ENCODE measurements at regions not wholly inside any gene's neighbourhood (a gene's known extent, or its start where the extent isn't known, plus 50 kb on each side); places are given as distances from the start of the nearest gene placed in this dataset.

- DNase-seq (ENCODE audit: low spot score): no peak
Observed at GRCh38 chr1:80050085-80050484, 1043.6 kb upstream of the ADGRL4 start.

GRCh38 chr1:80048716-80049115 is 1042.2 kb upstream of the ADGRL4 start:
- no peak for DNase-seq (ENCODE audit: low spot score)

DNA sequence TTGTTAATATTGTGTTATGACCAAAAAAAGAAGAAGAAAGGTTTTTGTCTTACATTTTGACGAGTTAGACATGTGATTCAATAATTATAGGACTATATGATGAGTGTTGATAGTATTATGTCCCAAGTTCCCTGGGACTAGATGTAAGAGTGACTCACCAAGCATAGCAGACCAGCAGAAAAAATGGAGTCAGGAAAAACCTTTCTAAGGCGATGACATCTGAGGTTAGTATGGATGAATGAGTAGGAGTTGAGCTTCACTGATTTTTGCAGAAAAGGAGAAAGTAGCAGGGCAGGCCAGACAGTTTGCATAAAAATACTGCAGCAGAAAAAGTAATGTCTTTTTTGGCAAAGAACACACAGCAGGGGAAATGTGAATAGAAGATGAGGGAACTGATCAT is 1041.3 kb upstream of the ADGRL4 start:
- DNase-seq (ENCODE audit: low spot score): no peak

DNA sequence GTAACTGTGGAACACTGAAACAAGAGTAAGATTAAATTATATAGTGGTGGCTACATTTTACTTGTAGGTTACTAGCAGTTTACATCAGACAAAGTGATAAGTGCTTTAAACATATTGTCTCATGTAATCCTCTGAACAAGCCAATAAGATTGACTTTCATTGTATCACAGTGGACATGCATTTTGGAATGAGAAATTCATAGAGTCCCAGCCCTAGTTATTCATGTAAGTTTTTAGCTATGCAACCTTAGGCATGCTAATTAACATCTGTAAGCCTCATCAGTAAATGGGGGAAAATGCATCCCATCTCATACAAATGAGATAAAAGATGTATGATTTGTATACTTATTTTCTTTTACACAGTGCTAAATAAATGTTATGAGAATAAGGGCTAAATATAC is 1038.1 kb upstream of the ADGRL4 start:
- no peak for DNase-seq (ENCODE audit: low spot score)

DNA sequence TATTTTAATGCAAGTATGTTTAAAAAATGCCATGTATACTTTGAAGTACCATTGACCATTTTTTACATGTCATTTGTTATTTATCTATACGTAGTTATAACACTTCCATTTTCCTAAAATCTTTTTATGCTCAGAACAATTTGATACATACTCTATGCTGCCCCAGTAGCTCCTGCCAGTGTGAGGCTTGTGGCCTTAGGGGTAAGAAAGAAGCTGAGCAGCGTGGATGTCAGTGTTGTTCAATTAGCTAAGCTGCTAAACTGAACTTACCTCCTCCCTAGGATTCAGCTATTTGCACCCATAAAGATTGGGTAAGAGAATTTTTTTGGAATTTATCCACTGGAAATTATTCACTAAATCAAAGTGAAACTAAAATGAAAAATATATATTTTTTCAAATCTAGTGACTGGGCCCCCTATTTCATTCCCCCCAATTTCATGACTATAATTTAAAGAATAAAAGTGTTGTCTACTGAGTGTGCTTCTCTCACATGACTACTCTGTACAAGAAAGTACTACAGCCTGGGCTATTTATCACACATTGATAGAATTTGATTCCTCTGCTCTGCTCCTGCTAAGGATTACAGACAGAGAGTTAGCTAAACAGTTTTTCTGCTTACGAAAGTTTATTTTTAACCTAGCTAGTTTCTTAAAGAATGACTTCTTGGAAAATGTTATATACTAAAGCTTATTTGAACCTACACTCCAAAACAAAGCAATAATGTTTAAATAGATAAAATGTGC is 1030.3 kb upstream of the ADGRL4 start:
- DNase-seq (ENCODE audit: low spot score): no peak

- no peak for DNase-seq (ENCODE audit: low spot score)
Observed at GRCh38 chr1:80023358-80023757, 1016.8 kb upstream of the ADGRL4 start.

DNA sequence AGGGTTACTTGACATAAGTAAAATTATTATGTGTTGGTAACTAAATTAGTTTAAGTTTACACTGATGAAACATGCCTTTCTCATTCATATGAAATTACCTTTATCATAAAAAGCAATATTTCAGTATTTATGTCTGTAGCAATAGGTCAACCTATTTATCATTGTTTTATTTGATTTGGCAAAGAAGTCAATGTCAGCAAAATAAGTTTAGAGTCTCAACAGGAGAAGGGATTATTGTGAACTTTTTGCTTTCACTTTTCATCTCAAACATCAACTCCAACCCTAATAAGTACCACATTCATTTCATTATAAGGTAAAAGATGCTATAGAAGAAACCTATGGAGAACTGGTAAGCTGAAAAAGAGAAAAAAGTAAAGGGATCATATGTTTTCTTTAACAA is 1015.4 kb upstream of the ADGRL4 start:
- DNase-seq (ENCODE audit: low spot score): no peak

GRCh38 chr1:80018348-80018747 is 1011.8 kb upstream of the ADGRL4 start:
- DNase-seq (ENCODE audit: low spot score): no peak

DNA sequence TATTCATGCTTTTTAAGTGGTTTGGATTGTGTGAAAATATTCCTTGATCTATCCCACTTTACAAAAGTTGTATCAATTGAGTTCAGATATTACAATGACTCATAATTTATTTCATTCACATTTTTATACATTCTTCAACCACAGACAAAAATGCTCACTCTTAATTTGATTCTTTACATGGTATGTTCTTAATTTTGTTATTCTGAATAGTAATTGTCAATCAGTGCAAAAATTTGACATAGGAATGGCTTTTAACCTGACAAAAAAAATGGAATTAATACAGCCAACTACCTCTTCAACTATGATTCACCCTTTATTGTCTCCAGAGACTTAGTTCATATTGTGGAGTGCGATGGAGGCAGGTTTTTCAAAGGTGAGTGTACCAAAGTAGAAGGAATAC is 1002.4 kb upstream of the ADGRL4 start:
- no peak for DNase-seq (ENCODE audit: low spot score)

DNA sequence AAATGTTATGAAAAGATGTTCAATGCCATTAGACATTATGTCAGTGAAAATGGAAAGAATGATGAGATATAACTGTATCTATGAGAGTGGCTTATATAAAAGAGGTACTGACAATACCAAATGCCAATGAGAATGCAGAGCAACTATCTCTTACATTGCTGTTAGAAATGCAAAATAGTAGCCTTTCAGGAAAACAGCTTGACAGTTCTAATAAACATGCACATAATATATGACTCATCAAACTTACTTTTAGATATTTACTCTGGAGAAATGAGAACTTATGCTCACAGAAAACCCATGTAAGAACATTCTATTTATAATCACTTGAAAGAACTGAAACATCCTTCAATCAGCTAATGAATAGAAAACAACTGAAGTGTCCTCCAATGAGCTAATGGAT is 996.7 kb upstream of the ADGRL4 start:
- DNase-seq (ENCODE audit: low spot score): no peak

DNA sequence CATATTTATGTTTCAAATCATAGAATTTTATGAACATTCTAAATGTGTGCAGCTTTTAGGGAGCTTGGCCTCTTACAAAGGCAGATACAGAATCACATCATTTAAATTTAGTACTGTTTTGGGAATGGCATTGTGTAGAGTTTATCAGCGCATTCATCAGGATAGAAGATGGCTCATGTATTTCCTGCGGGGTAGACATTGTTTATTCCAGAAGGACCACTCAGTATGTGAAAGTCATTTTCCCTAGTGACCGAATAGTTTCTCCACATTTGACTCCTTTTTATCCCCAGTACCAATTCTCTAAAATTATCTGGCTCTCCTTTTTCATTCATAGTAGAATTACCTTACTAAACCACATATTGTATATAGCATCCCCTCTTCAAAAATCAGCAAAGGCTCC is 981.9 kb upstream of the ADGRL4 start:
- DNase-seq (ENCODE audit: low spot score): no peak

GRCh38 chr1:79982211-79982610 is 975.7 kb upstream of the ADGRL4 start:
- DNase-seq (ENCODE audit: low spot score): no peak

- no peak for DNase-seq (ENCODE audit: low spot score)
Observed at GRCh38 chr1:79981481-79981880, 975.0 kb upstream of the ADGRL4 start.

DNA sequence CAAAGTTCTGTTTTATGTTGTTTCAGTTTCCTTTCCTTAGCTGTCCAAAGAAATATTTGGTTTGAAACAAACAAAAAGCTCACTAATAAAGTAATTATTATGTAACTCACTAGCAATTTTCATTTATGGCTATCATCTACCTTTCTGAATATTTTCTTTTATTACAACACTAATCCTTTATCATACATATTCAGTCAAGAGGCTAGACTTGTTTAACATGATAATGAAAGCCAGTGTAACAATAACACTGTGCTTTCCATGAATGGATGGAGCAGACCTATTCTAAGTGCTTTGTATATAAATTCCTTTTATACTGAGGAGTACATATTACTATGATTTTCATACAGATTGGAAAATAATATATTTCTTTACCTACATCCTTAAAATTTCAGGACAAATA is 972.8 kb upstream of the ADGRL4 start:
- DNase-seq (ENCODE audit: low spot score): no peak

GRCh38 chr1:79976287-79976686 is 969.8 kb upstream of the ADGRL4 start:
- DNase-seq (ENCODE audit: low spot score): no peak

- no peak for DNase-seq (ENCODE audit: low spot score)
Observed at GRCh38 chr1:79974659-79975058, 968.1 kb upstream of the ADGRL4 start.

GRCh38 chr1:79969886-79970285 is 963.4 kb upstream of the ADGRL4 start:
- no peak for DNase-seq (ENCODE audit: low spot score)

- DNase-seq (ENCODE audit: low spot score): no peak
Observed at GRCh38 chr1:79966438-79966837, 959.9 kb upstream of the ADGRL4 start.

- DNase-seq (ENCODE audit: low spot score): no peak
Observed at GRCh38 chr1:79959635-79960034, 953.1 kb upstream of the ADGRL4 start.

GRCh38 chr1:79955966-79956365 is 949.4 kb upstream of the ADGRL4 start:
- DNase-seq (ENCODE audit: low spot score): no peak

GRCh38 chr1:79950511-79950910 is 944.0 kb upstream of the ADGRL4 start:
- no peak for DNase-seq (ENCODE audit: low spot score)

- DNase-seq (ENCODE audit: low spot score): no peak
Observed at GRCh38 chr1:79945391-79945790, 938.9 kb upstream of the ADGRL4 start.

DNA sequence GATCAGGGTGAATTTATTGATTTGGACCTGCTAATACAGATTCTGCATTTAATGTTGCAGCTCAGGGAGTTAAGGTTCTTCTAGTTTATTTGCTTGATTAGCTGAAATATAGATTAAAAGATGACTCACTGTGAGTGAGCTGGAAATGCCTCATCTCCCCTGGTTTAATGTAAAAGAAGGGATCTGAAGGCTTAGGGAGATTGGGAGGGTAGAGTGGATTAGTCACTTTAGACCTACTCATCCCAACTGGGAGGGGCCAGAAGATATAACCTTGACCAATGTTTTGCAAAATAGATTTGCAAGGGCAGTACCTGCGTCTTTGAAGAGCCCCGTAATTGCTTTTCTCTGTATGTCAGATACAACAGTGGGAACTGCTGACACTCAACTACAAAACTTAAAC is 922.8 kb upstream of the ADGRL4 start:
- no peak for DNase-seq (ENCODE audit: low spot score)

DNA sequence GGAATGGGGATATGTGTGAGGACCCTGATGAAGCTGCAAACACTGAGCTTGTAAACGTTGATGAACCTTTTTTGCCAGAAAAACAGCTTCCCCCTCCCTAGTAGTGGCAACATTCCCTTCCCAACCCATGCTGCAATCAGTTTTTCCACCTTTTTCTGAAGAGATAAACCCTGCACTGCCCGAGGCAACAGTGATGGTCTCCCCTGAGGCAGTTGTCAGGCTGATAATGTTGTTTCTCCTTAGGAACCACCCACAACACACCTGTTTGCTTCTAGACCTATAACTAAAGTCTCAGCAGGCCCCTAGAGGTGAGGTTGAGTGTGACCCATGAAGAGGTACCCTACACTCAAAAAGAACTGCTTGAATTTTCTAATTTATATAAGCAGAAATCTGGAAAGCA is 922.4 kb upstream of the ADGRL4 start:
- no peak for DNase-seq (ENCODE audit: low spot score)

Data from activated CD4-positive, alpha-beta T cell treated with anti-CD3 and anti-CD28 coated beads, Interleukin-2, Interleukin-4, amounts not matched to agents 100 ng/mL and 50 ng/mL, durations not matched to agents 16 hours and 8 hours (primary cell).